ENCODE measurements at regions not wholly inside any gene's neighbourhood (a gene's known extent, or its start where the extent isn't known, plus 50 kb on each side); places are given as distances from the start of the nearest gene placed in this dataset.
"Not testable (repeated sequence)": the region's sequence is repeated elsewhere in the genome, so short reads cannot be mapped to it uniquely, and the experiment has no call there.

DNA sequence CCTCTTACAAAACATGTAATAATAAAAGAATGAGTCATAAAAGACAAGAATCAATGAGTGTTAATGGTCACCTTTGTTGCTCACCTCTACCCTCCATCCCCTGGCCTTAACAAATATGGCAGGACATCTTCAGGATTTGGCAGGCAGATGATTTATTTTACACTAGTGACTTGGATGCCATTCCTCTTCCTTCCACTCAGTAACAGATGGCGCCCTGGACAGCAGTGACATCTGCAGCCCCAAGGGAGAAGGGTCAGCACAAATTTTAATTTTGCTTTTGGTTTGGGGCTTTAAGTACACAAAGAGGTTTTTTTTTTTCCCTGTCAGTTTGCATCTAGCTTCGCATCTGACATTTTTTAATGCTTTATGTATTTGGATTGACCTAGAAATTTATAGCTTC is 188.9 kb downstream of the ZNF92 start:
- TF ChIP-seq SRSF1 (IDR thresholded peaks at IDR 0.05; ENCODE audit: low read depth, low read length); MXI1 (IDR thresholded peaks at IDR 0.05; ENCODE audit: low read depth, low read length); POLR2AphosphoS5 (IDR thresholded peaks at IDR 0.05; ENCODE audit: control insufficient read depth, insufficient read depth, low read depth, low read length); EZH2 (IDR thresholded peaks at IDR 0.05; ENCODE audit: borderline replicate concordance, low read depth, low read length): not testable (repeated sequence)
- TF ChIP-seq, protein P1, sequence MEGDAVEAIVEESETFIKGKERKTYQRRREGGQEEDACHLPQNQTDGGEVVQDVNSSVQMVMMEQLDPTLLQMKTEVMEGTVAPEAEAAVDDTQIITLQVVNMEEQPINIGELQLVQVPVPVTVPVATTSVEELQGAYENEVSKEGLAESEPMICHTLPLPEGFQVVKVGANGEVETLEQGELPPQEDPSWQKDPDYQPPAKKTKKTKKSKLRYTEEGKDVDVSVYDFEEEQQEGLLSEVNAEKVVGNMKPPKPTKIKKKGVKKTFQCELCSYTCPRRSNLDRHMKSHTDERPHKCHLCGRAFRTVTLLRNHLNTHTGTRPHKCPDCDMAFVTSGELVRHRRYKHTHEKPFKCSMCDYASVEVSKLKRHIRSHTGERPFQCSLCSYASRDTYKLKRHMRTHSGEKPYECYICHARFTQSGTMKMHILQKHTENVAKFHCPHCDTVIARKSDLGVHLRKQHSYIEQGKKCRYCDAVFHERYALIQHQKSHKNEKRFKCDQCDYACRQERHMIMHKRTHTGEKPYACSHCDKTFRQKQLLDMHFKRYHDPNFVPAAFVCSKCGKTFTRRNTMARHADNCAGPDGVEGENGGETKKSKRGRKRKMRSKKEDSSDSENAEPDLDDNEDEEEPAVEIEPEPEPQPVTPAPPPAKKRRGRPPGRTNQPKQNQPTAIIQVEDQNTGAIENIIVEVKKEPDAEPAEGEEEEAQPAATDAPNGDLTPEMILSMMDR (IDR thresholded peaks at IDR 0.05 in 2 of 3, conservative IDR thresholded peaks at IDR 0.05 in 1 of 3; ENCODE audit: insufficient read depth in 2 of 3, low read depth in 1 of 3, low read length in 3 of 3): peak in 2 of 3 experiments; percentile 44 to 62; a peak in 4 of 6 replicates

All from K562 (cell line).